ENCODE measurements at regions not wholly inside any gene's neighbourhood (a gene's known extent, or its start where the extent isn't known, plus 50 kb on each side); places are given as distances from the start of the nearest gene placed in this dataset.

- no peak for DNase-seq (ENCODE audit: low spot score)
These were observed 322.5 kb downstream of the HLX start for GRCh38 chr1:221201773-221202172.

- peak; percentile 61 for DNase-seq (ENCODE audit: low spot score)
These were observed 324.2 kb downstream of the HLX start for GRCh38 chr1:221203224-221204054.

GRCh38 chr1:221204055-221204833 lies 325.0 kb downstream of the HLX start:
- no peak for DNase-seq (ENCODE audit: low spot score)

GRCh38 chr1:221206076-221206475 lies 326.8 kb downstream of the HLX start:
- no peak for DNase-seq (ENCODE audit: low spot score)

- no peak for DNase-seq (ENCODE audit: low spot score)
These were observed 333.7 kb downstream of the HLX start for GRCh38 chr1:221212926-221213325.

- no peak for DNase-seq (ENCODE audit: low spot score)
These were observed 337.8 kb downstream of the HLX start for GRCh38 chr1:221217029-221217428.

- DNase-seq (ENCODE audit: low spot score): no peak
These were observed 344.0 kb downstream of the HLX start for GRCh38 chr1:221223281-221223680.

- no peak for DNase-seq (ENCODE audit: low spot score)
These were observed 348.2 kb downstream of the HLX start for GRCh38 chr1:221227460-221227859.

GRCh38 chr1:221227872-221228337 lies 348.7 kb downstream of the HLX start:
- no peak for DNase-seq (ENCODE audit: low spot score)

GRCh38 chr1:221228594-221228993 lies 349.4 kb downstream of the HLX start:
- DNase-seq (ENCODE audit: low spot score): no peak

GRCh38 chr1:221230605-221231004 lies 351.4 kb downstream of the HLX start:
- no peak for DNase-seq (ENCODE audit: low spot score)

- DNase-seq (ENCODE audit: low spot score): peak; percentile 20
These were observed 355.5 kb downstream of the HLX start for GRCh38 chr1:221234791-221235190.

- DNase-seq (ENCODE audit: low spot score): no peak
These were observed 358.3 kb downstream of the HLX start for GRCh38 chr1:221237587-221237986.

- no peak for DNase-seq (ENCODE audit: low spot score)
These were observed 359.9 kb downstream of the HLX start for GRCh38 chr1:221239181-221239580.

- DNase-seq (ENCODE audit: low spot score): no peak
These were observed 360.5 kb downstream of the HLX start for GRCh38 chr1:221239792-221240191.

- DNase-seq (ENCODE audit: low spot score): no peak
These were observed 361.4 kb downstream of the HLX start for GRCh38 chr1:221240690-221241089.

- DNase-seq (ENCODE audit: low spot score): no peak
These were observed 361.9 kb downstream of the HLX start for GRCh38 chr1:221241157-221241556.

GRCh38 chr1:221241592-221241991 lies 362.3 kb downstream of the HLX start:
- no peak for DNase-seq (ENCODE audit: low spot score)

- DNase-seq (ENCODE audit: low spot score): no peak
These were observed 366.8 kb downstream of the HLX start for GRCh38 chr1:221246067-221246466.

GRCh38 chr1:221246628-221247415 lies 367.6 kb downstream of the HLX start:
- DNase-seq (ENCODE audit: low spot score): no peak

GRCh38 chr1:221251580-221251979 lies 372.3 kb downstream of the HLX start:
- no peak for DNase-seq (ENCODE audit: low spot score)

GRCh38 chr1:221254813-221255212 lies 375.6 kb downstream of the HLX start:
- DNase-seq (ENCODE audit: low spot score): no peak

All from RKO (cell line).